ENCODE measurements at regions not wholly inside any gene's neighbourhood (a gene's known extent, or its start where the extent isn't known, plus 50 kb on each side); places are given as distances from the start of the nearest gene placed in this dataset.
"Not testable (repeated sequence)": the region's sequence is repeated elsewhere in the genome, so short reads cannot be mapped to it uniquely, and the experiment has no call there.

- no peak for ATAC-seq
- TF ChIP-seq PATZ1 (CRISPR knock-in tag; IDR thresholded peaks at IDR 0.05; ENCODE audit: borderline replicate concordance) = no peak
- TF ChIP-seq ARNTL (CRISPR knock-in tag; IDR thresholded peaks at IDR 0.05; ENCODE audit: borderline replicate concordance, low read depth) = no peak
These were observed 233.2 kb downstream of the NMUR2 start for GRCh38 chr5:152171888-152172287.

GRCh38 chr5:152170350-152170749 lies 234.7 kb downstream of the NMUR2 start:
- no peak for ATAC-seq

GRCh38 chr5:152164860-152165259 lies 240.2 kb upstream of the GLRA1 start:
- TF ChIP-seq OSR1 (CRISPR knock-in tag; IDR thresholded peaks at IDR 0.05) = no peak
- no peak for TF ChIP-seq PPARA (CRISPR knock-in tag; IDR thresholded peaks at IDR 0.05; ENCODE audit: borderline replicate concordance)
- TF ChIP-seq BACH2 (CRISPR knock-in tag; IDR thresholded peaks at IDR 0.05; ENCODE audit: borderline replicate concordance) = no peak
- no peak for ATAC-seq

More at GRCh38 chr5:152170350-152170749, 234.7 kb downstream of the NMUR2 start:
- TF ChIP-seq TOX (CRISPR knock-in tag; IDR thresholded peaks at IDR 0.05; ENCODE audit: borderline replicate concordance) (no peak), ARNTL (CRISPR knock-in tag; IDR thresholded peaks at IDR 0.05; ENCODE audit: borderline replicate concordance, low read depth) (no peak), POU6F1 (CRISPR knock-in tag; IDR thresholded peaks at IDR 0.05; ENCODE audit: borderline replicate concordance, low read depth) (no peak)

- ATAC-seq = not testable (repeated sequence)
These were observed 235.2 kb upstream of the GLRA1 start for GRCh38 chr5:152159894-152160293.

- not testable (repeated sequence) for ATAC-seq
These were observed 229.8 kb upstream of the GLRA1 start for GRCh38 chr5:152154452-152154851.

- no peak for TF ChIP-seq TCF4 (CRISPR knock-in tag; IDR thresholded peaks at IDR 0.05; ENCODE audit: borderline replicate concordance)
- ATAC-seq = no peak
These were observed 227.3 kb upstream of the GLRA1 start for GRCh38 chr5:152151940-152152339.

- no peak for TF ChIP-seq ZNF565 (CRISPR knock-in tag; conservative IDR thresholded peaks at IDR 0.05; ENCODE audit: low read depth)
- no peak for TF ChIP-seq GLIS3 (CRISPR knock-in tag; IDR thresholded peaks at IDR 0.05)
- no peak for TF ChIP-seq TCF4 (CRISPR knock-in tag; IDR thresholded peaks at IDR 0.05; ENCODE audit: borderline replicate concordance)
- no peak for TF ChIP-seq TOX (CRISPR knock-in tag; IDR thresholded peaks at IDR 0.05; ENCODE audit: borderline replicate concordance)
- TF ChIP-seq BACH2 (CRISPR knock-in tag; IDR thresholded peaks at IDR 0.05; ENCODE audit: borderline replicate concordance) = no peak
- TF ChIP-seq TSHZ2 (CRISPR knock-in tag; IDR thresholded peaks at IDR 0.05) = no peak
- TF ChIP-seq ZC3H10 (CRISPR knock-in tag; IDR thresholded peaks at IDR 0.05) = no peak
- TF ChIP-seq ARNTL (CRISPR knock-in tag; IDR thresholded peaks at IDR 0.05; ENCODE audit: borderline replicate concordance, low read depth) = no peak
- TF ChIP-seq ZNF70 (CRISPR knock-in tag; IDR thresholded peaks at IDR 0.05) = no peak
- TF ChIP-seq ZFP3 (CRISPR knock-in tag; IDR thresholded peaks at IDR 0.05) = no peak
- ATAC-seq = no peak
These were observed 226.5 kb upstream of the GLRA1 start for GRCh38 chr5:152151113-152151512.

- no peak for ATAC-seq
- no peak for TF ChIP-seq ESRRG (CRISPR knock-in tag; IDR thresholded peaks at IDR 0.05)
- no peak for TF ChIP-seq ZNF8 (CRISPR knock-in tag; IDR thresholded peaks at IDR 0.05)
- no peak for TF ChIP-seq ISL1 (CRISPR knock-in tag; IDR thresholded peaks at IDR 0.05)
- TF ChIP-seq SNAI2 (CRISPR knock-in tag; IDR thresholded peaks at IDR 0.05) = no peak
- no peak for TF ChIP-seq ARNTL (CRISPR knock-in tag; IDR thresholded peaks at IDR 0.05; ENCODE audit: borderline replicate concordance, low read depth)
- no peak for TF ChIP-seq ZC3H10 (CRISPR knock-in tag; IDR thresholded peaks at IDR 0.05)
- no peak for TF ChIP-seq ZNF70 (CRISPR knock-in tag; IDR thresholded peaks at IDR 0.05)
- no peak for TF ChIP-seq TOX (CRISPR knock-in tag; IDR thresholded peaks at IDR 0.05; ENCODE audit: borderline replicate concordance)
- no peak for TF ChIP-seq GLIS3 (CRISPR knock-in tag; IDR thresholded peaks at IDR 0.05)
- TF ChIP-seq ZFP30 (CRISPR knock-in tag; IDR thresholded peaks at IDR 0.05) = no peak
- no peak for TF ChIP-seq RARB (CRISPR knock-in tag; IDR thresholded peaks at IDR 0.05)
- no peak for TF ChIP-seq ZNF565 (CRISPR knock-in tag; conservative IDR thresholded peaks at IDR 0.05; ENCODE audit: low read depth)
- no peak for TF ChIP-seq TCF4 (CRISPR knock-in tag; IDR thresholded peaks at IDR 0.05; ENCODE audit: borderline replicate concordance)
- TF ChIP-seq PPARA (CRISPR knock-in tag; IDR thresholded peaks at IDR 0.05; ENCODE audit: borderline replicate concordance) = no peak
- TF ChIP-seq CSRNP3 (CRISPR knock-in tag; IDR thresholded peaks at IDR 0.05) = no peak
These were observed 222.6 kb upstream of the GLRA1 start for GRCh38 chr5:152147286-152147685.
